CD14-positive monocyte (primary cell): ENCODE measurements at regions not wholly inside any gene's neighbourhood (a gene's known extent, or its start where the extent isn't known, plus 50 kb on each side); places are given as distances from the start of the nearest gene placed in this dataset.
"Not testable (repeated sequence)": the region's sequence is repeated elsewhere in the genome, so short reads cannot be mapped to it uniquely, and the experiment has no call there.

Experiments used
- DNase-seq, 3 donors: peaks; one replicate each; pipeline ENCODE4 v3.0.0-alpha.2; 2011 to 2022
- H2AFZ ChIP-seq: 2 replicates; pipeline ENCODE4 v1.6.0; 2012; ENCODE audit warnings: mild to moderate bottlenecking, low read depth, low read length, inconsistent platforms; ENCODE audit not compliant: insufficient read depth, poor library complexity, severe bottlenecking
- H3K27ac ChIP-seq, 2 donors: 1 replicate in 1 of 2; 2 replicates in 1 of 2; pipeline ENCODE4 v1.5.1; 2012 to 2013; ENCODE audit warnings: low read length in 2 of 2, control low read depth in 1 of 2, inconsistent platforms in 1 of 2, low read depth in 1 of 2, mild to moderate bottlenecking in 1 of 2
- H3K27me3 ChIP-seq, 2 donors: one replicate each; pipeline versions ENCODE4 v1.6.0 to v1.6.1; 2011 to 2013; ENCODE audit warnings: low read length in 2 of 2; ENCODE audit not compliant: control insufficient read depth in 2 of 2, insufficient read depth in 2 of 2
- H3K36me3 ChIP-seq, 2 donors: replicated peaks in 1 of 2; 1 replicate in 1 of 2; 2 replicates in 1 of 2; pipeline versions ENCODE4 v1.5.1 to v1.6.1; 2012 to 2013; ENCODE audit warnings: low read length in 2 of 2, control low read depth in 1 of 2, inconsistent platforms in 1 of 2, mild to moderate bottlenecking in 1 of 2; ENCODE audit not compliant: insufficient read depth in 2 of 2, control insufficient read depth in 1 of 2
- H3K4me1 ChIP-seq, 2 donors: 1 replicate in 1 of 2; 2 replicates in 1 of 2; pipeline versions ENCODE4 v1.5.1 to v1.6.1; 2012 to 2013; ENCODE audit warnings: low read length in 2 of 2, control low read depth in 1 of 2, inconsistent platforms in 1 of 2, mild to moderate bottlenecking in 1 of 2, moderate library complexity in 1 of 2; ENCODE audit not compliant: insufficient read depth in 2 of 2, control insufficient read depth in 1 of 2
- H3K4me2 ChIP-seq: replicated peaks from 2 replicates; pipeline ENCODE3; 2012; ENCODE audit warnings: low read length, moderate library complexity, mild to moderate bottlenecking; ENCODE audit not compliant: poor library complexity, severe bottlenecking; ENCODE audit errors: extremely low read depth
- H3K4me3 ChIP-seq, 3 experiments: fragments of 200-600 bp in 1 of 3; sonication (generic) in 1 of 3; replicated peaks in 1 of 3; 1 replicate in 2 of 3; 2 replicates in 1 of 3; pipeline ENCODE4 v1.5.1; 2011 to 2013; ENCODE audit warnings: low read length in 3 of 3, mild to moderate bottlenecking in 3 of 3, control low read depth in 2 of 3, low read depth in 2 of 3, inconsistent platforms in 1 of 3, moderate library complexity in 1 of 3
- H3K79me2 ChIP-seq: 2 replicates; pipeline ENCODE4 v1.6.0; 2012; ENCODE audit warnings: mild to moderate bottlenecking, control low read depth, inconsistent platforms, low read length, moderate library complexity; ENCODE audit not compliant: insufficient read depth
- H3K9ac ChIP-seq: 2 replicates; pipeline ENCODE4 v1.6.0; 2017; ENCODE audit warnings: low read length, mild to moderate bottlenecking; ENCODE audit not compliant: insufficient read depth, poor library complexity, severe bottlenecking
- H3K9me3 ChIP-seq, 2 donors: replicated peaks in 1 of 2; 1 replicate in 1 of 2; 2 replicates in 1 of 2; pipeline versions ENCODE4 v1.5.1 to v1.6.1; 2012 to 2013; ENCODE audit warnings: low read length in 2 of 2, control low read depth in 1 of 2; ENCODE audit not compliant: control insufficient read depth in 1 of 2, insufficient read depth in 1 of 2
- H4K20me1 ChIP-seq: 2 replicates; pipeline ENCODE4 v1.6.0; 2012; ENCODE audit warnings: mild to moderate bottlenecking, low read length, control low read depth, moderate library complexity; ENCODE audit not compliant: insufficient read depth
- H3K27ac Mint-ChIP-seq, 7 donors: one replicate each; pipeline ENCODE4 v1.8.0; 2020; ENCODE audit warnings: mild to moderate bottlenecking in 7 of 7, mixed read lengths in 7 of 7, moderate library complexity in 6 of 7, inconsistent platforms in 2 of 7
- H3K27me3 Mint-ChIP-seq, 3 donors: one replicate each; pipeline ENCODE4 v1.8.0; 2021 to 2022; ENCODE audit warnings: low read depth in 3 of 3, mild to moderate bottlenecking in 3 of 3, mixed read lengths in 3 of 3, moderate library complexity in 3 of 3, inconsistent platforms in 1 of 3
- H3K36me3 Mint-ChIP-seq, 2 donors: one replicate each; pipeline ENCODE4 v1.8.0; 2020; ENCODE audit warnings: mixed read lengths in 2 of 2, inconsistent platforms in 1 of 2, mild to moderate bottlenecking in 1 of 2
- H3K4me1 Mint-ChIP-seq: one replicate; pipeline ENCODE4 v1.8.0; 2020; ENCODE audit warnings: mild to moderate bottlenecking, mixed read lengths
- H3K4me3 Mint-ChIP-seq, 2 donors: one replicate each; pipeline ENCODE4 v1.8.0; 2020; ENCODE audit warnings: mild to moderate bottlenecking in 2 of 2, mixed read lengths in 2 of 2, moderate library complexity in 1 of 2
- H3K9me3 Mint-ChIP-seq, 7 donors: one replicate each; pipeline ENCODE4 v1.8.0; 2020 to 2022; ENCODE audit warnings: mixed read lengths in 7 of 7, mild to moderate bottlenecking in 6 of 7, moderate library complexity in 6 of 7, inconsistent platforms in 2 of 7
- WGBS: methylation state at CpG from one replicate; pipeline ENCODE4 v1.1.5; 2013; ENCODE audit warnings: missing lambda C conversion rate; ENCODE audit not compliant: insufficient coverage; 5-methylcytosine and 5-hydroxymethylcytosine counted together
- intact Hi-C, 2 donors: fragments of 100-400 bp; cut with micrococcal nuclease; formaldehyde crosslinking; loops; one replicate each; pipeline versions ENCODE4 v1.15.0 to v1.15.1; 2023
- TF ChIP-seq, protein P1 (sequence below): fragments of 200-600 bp; IDR thresholded peaks from one replicate; pipeline ENCODE4 v1.8.0; 2022; ENCODE audit warnings: antibody characterized with exemption, mild to moderate bottlenecking

DNA sequence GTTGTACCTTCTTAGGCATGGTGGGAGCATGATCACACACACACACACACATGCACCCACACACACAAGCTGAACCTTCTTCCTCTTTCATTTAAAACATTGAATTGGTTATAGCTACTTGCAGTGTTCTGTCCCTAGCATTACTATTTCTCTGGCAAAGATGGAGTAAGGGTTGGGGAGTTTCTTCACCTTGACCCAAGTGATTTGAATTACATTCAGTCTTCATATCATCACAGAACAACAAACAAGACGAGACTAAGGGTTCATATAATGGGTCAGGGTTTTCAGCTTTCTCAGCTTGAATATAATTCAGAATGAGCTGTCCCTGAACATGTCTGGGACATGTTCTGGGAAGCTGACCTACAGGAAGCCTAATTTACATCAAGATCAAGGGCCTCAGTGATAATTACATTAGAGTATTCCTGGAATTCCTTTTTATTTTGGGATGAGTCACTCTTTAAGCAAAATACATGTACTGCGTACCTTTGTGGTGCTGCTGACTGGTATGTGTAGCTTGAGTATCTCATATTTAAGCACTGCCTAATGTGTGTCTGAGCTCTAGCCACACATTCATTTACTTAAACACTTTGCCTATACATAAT is 213.5 kb upstream of the TMEM229A start:
- H3K9ac ChIP-seq = no peak overlapping the region
- Mint-ChIP-seq H3K4me1 (no peaks in the 10 kb centered on the region), H3K36me3 (no peaks in the 10 kb centered on the region), H3K9me3 (peaks cover 0 to 1% (median 0%) of the 10 kb centered on the region in 7 donors), H3K4me3 (no peak overlapping the region), H3K27me3 (no peaks in the 10 kb centered on the region), H3K27ac (no peak overlapping the region)
- H3K27me3 ChIP-seq = no peaks in the 10 kb centered on the region
- DNase-seq = no peak
- WGBS = no CpG with 5 or more reads among the region's 2 CpGs
- no peaks in the 10 kb centered on the region for H4K20me1 ChIP-seq
- H3K4me1 ChIP-seq = no peaks in the 10 kb centered on the region
- intact Hi-C loops = no loop called here
- TF ChIP-seq, protein P1, sequence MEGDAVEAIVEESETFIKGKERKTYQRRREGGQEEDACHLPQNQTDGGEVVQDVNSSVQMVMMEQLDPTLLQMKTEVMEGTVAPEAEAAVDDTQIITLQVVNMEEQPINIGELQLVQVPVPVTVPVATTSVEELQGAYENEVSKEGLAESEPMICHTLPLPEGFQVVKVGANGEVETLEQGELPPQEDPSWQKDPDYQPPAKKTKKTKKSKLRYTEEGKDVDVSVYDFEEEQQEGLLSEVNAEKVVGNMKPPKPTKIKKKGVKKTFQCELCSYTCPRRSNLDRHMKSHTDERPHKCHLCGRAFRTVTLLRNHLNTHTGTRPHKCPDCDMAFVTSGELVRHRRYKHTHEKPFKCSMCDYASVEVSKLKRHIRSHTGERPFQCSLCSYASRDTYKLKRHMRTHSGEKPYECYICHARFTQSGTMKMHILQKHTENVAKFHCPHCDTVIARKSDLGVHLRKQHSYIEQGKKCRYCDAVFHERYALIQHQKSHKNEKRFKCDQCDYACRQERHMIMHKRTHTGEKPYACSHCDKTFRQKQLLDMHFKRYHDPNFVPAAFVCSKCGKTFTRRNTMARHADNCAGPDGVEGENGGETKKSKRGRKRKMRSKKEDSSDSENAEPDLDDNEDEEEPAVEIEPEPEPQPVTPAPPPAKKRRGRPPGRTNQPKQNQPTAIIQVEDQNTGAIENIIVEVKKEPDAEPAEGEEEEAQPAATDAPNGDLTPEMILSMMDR = no peak
- H3K27ac ChIP-seq = no peak overlapping the region
- no peak overlapping the region for H3K4me2 ChIP-seq
- H3K4me3 ChIP-seq = no peak overlapping the region
- H3K79me2 ChIP-seq = no peaks in the 10 kb centered on the region
- no peaks in the 10 kb centered on the region for H3K9me3 ChIP-seq
- no peak overlapping the region for H2AFZ ChIP-seq
- no peaks in the 10 kb centered on the region for H3K36me3 ChIP-seq

DNA sequence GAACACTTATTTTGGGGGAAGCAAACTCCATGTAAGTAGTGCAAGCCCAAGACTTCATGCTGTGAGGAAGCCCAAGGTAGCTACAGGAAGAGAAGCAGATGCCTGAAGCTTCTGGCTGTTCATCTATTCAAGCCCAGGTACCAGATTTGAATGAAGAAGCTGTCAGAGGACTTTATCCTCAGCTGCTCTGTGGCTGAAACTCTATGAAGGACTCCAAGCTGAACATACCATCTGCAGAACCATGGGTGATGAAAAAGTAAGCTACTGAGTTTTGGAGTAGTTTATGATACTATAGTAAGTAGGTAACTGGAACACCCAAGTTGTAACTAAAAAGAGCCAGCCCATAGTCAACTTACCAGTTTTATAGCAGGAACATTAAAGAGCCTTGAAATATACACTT is 211.6 kb upstream of the TMEM229A start:
- H3K4me2 ChIP-seq, H4K20me1 ChIP-seq, H3K9me3 Mint-ChIP-seq, H3K4me3 ChIP-seq, H3K4me1 ChIP-seq, H3K36me3 Mint-ChIP-seq, H3K4me1 Mint-ChIP-seq, H3K27ac Mint-ChIP-seq, H3K27ac ChIP-seq, H3K27me3 ChIP-seq, H3K9me3 ChIP-seq, H3K36me3 ChIP-seq, intact Hi-C loops, H3K9ac ChIP-seq, H2AFZ ChIP-seq, H3K27me3 Mint-ChIP-seq, H3K79me2 ChIP-seq, DNase-seq, H3K4me3 Mint-ChIP-seq: not testable (repeated sequence)
